ENCODE measurements at regions not wholly inside any gene's neighbourhood (a gene's known extent, or its start where the extent isn't known, plus 50 kb on each side); places are given as distances from the start of the nearest gene placed in this dataset.

GRCh38 chr2:182634386-182634785 lies 81.7 kb upstream of the DNAJC10 start:
- no peak for DNase-seq (ENCODE audit: low read depth in 2 of 2)

GRCh38 chr2:182636699-182637098 lies 79.4 kb upstream of the DNAJC10 start:
- no peak for DNase-seq (ENCODE audit: low read depth in 2 of 2)

- no peak for DNase-seq (ENCODE audit: low read depth in 2 of 2)
Observed at GRCh38 chr2:182638667-182639066, 77.4 kb upstream of the DNAJC10 start.

GRCh38 chr2:182639971-182640370 lies 76.1 kb upstream of the DNAJC10 start:
- DNase-seq (ENCODE audit: low read depth in 2 of 2): no peak

GRCh38 chr2:182642328-182642727 lies 73.7 kb upstream of the DNAJC10 start:
- no peak for DNase-seq (ENCODE audit: low read depth in 2 of 2)

- no peak for DNase-seq (ENCODE audit: low read depth in 2 of 2)
Observed at GRCh38 chr2:182646763-182647498, 69.1 kb upstream of the DNAJC10 start.

- DNase-seq (ENCODE audit: low read depth in 2 of 2): no peak
Observed at GRCh38 chr2:182647499-182647787, 68.6 kb upstream of the DNAJC10 start.

- no peak for DNase-seq (ENCODE audit: low read depth in 2 of 2)
Observed at GRCh38 chr2:182649316-182649715, 66.7 kb upstream of the DNAJC10 start.

GRCh38 chr2:182650704-182651103 lies 65.4 kb upstream of the DNAJC10 start:
- peak; percentile 49 for DNase-seq (ENCODE audit: low read depth in 2 of 2)

GRCh38 chr2:182652326-182652725 lies 63.7 kb upstream of the DNAJC10 start:
- DNase-seq (ENCODE audit: low read depth in 2 of 2): no peak

GRCh38 chr2:182655750-182656149 lies 60.3 kb upstream of the DNAJC10 start:
- no peak for DNase-seq (ENCODE audit: low read depth in 2 of 2)

GRCh38 chr2:182664212-182664611 lies 51.8 kb upstream of the DNAJC10 start:
- no peak for DNase-seq (ENCODE audit: low read depth in 2 of 2)

GRCh38 chr2:182665500-182665899 lies 50.6 kb upstream of the DNAJC10 start:
- peak in 1 of 2 experiments; percentile 20 for DNase-seq (ENCODE audit: low read depth in 2 of 2)
